DOHH2 (cell line): ENCODE measurements at regions not wholly inside any gene's neighbourhood (a gene's known extent, or its start where the extent isn't known, plus 50 kb on each side); places are given as distances from the start of the nearest gene placed in this dataset.

Experiments
- EZH2phosphoT487 ChIP-seq: fragments of 200-600 bp; sonication (generic); IDR thresholded peaks from 2 replicates; pipeline ENCODE4 v1.6.1; 2017; ENCODE audit warnings: borderline replicate concordance, mild to moderate bottlenecking, antibody characterized with exemption, low read length, moderate library complexity, mixed read lengths
- TF ChIP-seq, protein P1 (sequence below): fragments of 200-600 bp; sonication (generic); IDR thresholded peaks from one replicate; pipeline ENCODE4 v1.5.1; 2014; ENCODE audit warnings: antibody characterized with exemption, mild to moderate bottlenecking, low read depth, low read length; ENCODE audit not compliant: poor library complexity, severe bottlenecking

DNA sequence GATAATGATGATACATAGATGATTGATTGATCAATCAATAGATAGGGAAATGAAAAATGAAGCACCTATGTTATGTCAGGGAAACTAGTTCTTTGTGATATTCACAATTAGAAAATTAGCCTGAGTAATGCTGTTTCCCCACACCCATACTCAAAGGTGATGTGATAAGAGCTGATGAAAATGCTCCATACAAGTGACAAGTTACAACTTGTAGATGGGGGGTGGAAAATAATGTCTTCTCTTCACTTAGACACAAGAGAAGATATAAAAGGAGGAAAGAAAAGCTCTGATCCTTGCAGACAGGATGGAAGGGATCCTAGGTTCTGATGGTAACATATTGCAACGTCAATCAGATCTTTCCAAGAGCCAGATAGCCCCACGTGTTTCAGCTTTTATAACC, 365.9 kb downstream of the AKAIN1 start:
- TF ChIP-seq, protein P1, sequence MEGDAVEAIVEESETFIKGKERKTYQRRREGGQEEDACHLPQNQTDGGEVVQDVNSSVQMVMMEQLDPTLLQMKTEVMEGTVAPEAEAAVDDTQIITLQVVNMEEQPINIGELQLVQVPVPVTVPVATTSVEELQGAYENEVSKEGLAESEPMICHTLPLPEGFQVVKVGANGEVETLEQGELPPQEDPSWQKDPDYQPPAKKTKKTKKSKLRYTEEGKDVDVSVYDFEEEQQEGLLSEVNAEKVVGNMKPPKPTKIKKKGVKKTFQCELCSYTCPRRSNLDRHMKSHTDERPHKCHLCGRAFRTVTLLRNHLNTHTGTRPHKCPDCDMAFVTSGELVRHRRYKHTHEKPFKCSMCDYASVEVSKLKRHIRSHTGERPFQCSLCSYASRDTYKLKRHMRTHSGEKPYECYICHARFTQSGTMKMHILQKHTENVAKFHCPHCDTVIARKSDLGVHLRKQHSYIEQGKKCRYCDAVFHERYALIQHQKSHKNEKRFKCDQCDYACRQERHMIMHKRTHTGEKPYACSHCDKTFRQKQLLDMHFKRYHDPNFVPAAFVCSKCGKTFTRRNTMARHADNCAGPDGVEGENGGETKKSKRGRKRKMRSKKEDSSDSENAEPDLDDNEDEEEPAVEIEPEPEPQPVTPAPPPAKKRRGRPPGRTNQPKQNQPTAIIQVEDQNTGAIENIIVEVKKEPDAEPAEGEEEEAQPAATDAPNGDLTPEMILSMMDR, result no peak
- TF ChIP-seq EZH2phosphoT487, result no peak
